OCI-LY3 (cell line): ENCODE measurements at regions not wholly inside any gene's neighbourhood (a gene's known extent, or its start where the extent isn't known, plus 50 kb on each side); places are given as distances from the start of the nearest gene placed in this dataset.

Source experiments
- H2AFZ ChIP-seq: fragments of 200-600, 300-600 bp; shearing (Covaris generic); 2 replicates; pipeline ENCODE4 v1.6.0; 2014; ENCODE audit warnings: antibody characterized with exemption, low read depth, low read length
- H3K27ac ChIP-seq: fragments of 200-600, 300-600 bp; sonication (generic); 2 replicates; pipeline ENCODE4 v1.5.1; 2014; ENCODE audit warnings: mild to moderate bottlenecking, low read length, moderate library complexity, mixed read lengths
- H3K27me3 ChIP-seq: fragments of 200-600, 300-600 bp; sonication (generic); 2 replicates; pipeline ENCODE4 v1.6.1; 2014; ENCODE audit warnings: low read depth, low read length, mixed read lengths
- H3K36me3 ChIP-seq: fragments of 200-600, 300-600 bp; sonication (generic); replicated peaks from 2 replicates; pipeline ENCODE3; 2014; ENCODE audit warnings: low read depth, low read length, mixed read lengths
- H3K4me1 ChIP-seq: fragments of 300-600, 200-600 bp; sonication (generic); 2 replicates; pipeline ENCODE4 v1.6.1; 2014; ENCODE audit warnings: low read length, mixed read lengths
- H3K4me2 ChIP-seq: fragments of 200-600, 300-600 bp; sonication (generic); 2 replicates; pipeline ENCODE4 v1.6.1; 2014; ENCODE audit warnings: low read length, mixed read lengths
- H3K4me3 ChIP-seq: fragments of 300-600, 200-600 bp; sonication (generic); 2 replicates; pipeline ENCODE4 v1.5.1; 2014; ENCODE audit warnings: antibody characterized with exemption, mild to moderate bottlenecking, low read length, moderate library complexity
- H3K79me2 ChIP-seq: fragments of 300-600, 200-600 bp; shearing (Covaris generic); 2 replicates; pipeline ENCODE4 v1.6.1; 2014; ENCODE audit warnings: mild to moderate bottlenecking, low read length, mixed read lengths
- H3K9ac ChIP-seq: fragments of 300-600, 200-600 bp; shearing (Covaris generic); 2 replicates; pipeline ENCODE4 v1.6.0; 2014; ENCODE audit warnings: mild to moderate bottlenecking, low read length, moderate library complexity
- H3K9me3 ChIP-seq: fragments of 200-600, 300-600 bp; shearing (Covaris generic); 2 replicates; pipeline ENCODE4 v1.6.1; 2014; ENCODE audit warnings: low read length, mixed read lengths; ENCODE audit not compliant: insufficient read depth
- H4K20me1 ChIP-seq: fragments of 200-600, 300-600 bp; sonication (generic); 2 replicates; pipeline ENCODE4 v1.6.1; 2016; ENCODE audit warnings: low read length, mixed read lengths; ENCODE audit not compliant: insufficient read depth
- EZH2phosphoT487 ChIP-seq: fragments of 200-600 bp; shearing (Covaris generic); IDR thresholded peaks from 2 replicates; pipeline ENCODE4 v1.6.1; 2018; ENCODE audit warnings: antibody characterized with exemption, mixed run types, low read depth
- TF ChIP-seq, protein P1 (sequence below): fragments of 200-600, 300-600 bp; sonication (generic); IDR thresholded peaks from 2 replicates; pipeline ENCODE4 v1.5.1; 2014; ENCODE audit warnings: antibody characterized with exemption, low read length, low read depth

DNA sequence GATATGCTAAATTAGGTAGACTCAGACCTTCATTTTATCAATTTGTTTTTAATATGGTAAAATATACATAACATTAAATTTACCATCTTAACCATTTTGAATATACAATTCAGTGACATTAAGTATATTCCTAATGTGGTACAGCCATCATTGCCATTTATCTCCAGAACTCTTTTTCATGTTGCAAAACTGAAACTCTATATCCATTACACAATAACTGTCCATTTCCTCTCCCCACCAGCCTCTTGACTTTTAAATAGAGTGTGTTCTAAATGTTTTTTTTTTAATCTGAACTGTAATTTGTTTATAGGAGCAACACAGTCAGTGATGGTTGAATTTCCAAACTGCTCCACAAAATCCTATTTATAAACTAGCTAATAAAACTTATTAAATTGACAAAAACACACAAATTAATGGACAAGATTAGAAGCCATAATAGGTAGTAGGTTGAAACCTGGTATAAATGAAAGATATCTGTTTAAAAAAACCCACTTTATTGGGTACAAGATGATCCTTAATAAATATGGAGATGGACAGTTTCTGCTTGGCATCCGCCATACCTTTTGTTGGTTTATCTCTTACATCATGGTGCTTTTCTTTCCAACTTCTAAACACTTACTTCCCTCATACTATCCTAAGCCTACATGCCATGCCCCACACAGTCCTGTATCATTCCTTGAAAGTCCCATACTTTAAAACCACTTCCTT, 142.4 kb downstream of the ZPLD1 start:
- no peaks in the 10 kb centered on the region for H3K27me3 ChIP-seq
- no peak overlapping the region for H3K27ac ChIP-seq
- H4K20me1 ChIP-seq, result no peaks in the 10 kb centered on the region
- no peaks in the 10 kb centered on the region for H3K36me3 ChIP-seq
- H3K79me2 ChIP-seq, result no peaks in the 10 kb centered on the region
- TF ChIP-seq, protein P1, sequence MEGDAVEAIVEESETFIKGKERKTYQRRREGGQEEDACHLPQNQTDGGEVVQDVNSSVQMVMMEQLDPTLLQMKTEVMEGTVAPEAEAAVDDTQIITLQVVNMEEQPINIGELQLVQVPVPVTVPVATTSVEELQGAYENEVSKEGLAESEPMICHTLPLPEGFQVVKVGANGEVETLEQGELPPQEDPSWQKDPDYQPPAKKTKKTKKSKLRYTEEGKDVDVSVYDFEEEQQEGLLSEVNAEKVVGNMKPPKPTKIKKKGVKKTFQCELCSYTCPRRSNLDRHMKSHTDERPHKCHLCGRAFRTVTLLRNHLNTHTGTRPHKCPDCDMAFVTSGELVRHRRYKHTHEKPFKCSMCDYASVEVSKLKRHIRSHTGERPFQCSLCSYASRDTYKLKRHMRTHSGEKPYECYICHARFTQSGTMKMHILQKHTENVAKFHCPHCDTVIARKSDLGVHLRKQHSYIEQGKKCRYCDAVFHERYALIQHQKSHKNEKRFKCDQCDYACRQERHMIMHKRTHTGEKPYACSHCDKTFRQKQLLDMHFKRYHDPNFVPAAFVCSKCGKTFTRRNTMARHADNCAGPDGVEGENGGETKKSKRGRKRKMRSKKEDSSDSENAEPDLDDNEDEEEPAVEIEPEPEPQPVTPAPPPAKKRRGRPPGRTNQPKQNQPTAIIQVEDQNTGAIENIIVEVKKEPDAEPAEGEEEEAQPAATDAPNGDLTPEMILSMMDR, result no peak
- no peak for TF ChIP-seq EZH2phosphoT487
- no peaks in the 10 kb centered on the region for H3K9me3 ChIP-seq
- no peak overlapping the region for H3K9ac ChIP-seq
- H3K4me1 ChIP-seq, result no peaks in the 10 kb centered on the region
- H2AFZ ChIP-seq, result no peak overlapping the region
- no peak overlapping the region for H3K4me2 ChIP-seq
- no peak overlapping the region for H3K4me3 ChIP-seq

DNA sequence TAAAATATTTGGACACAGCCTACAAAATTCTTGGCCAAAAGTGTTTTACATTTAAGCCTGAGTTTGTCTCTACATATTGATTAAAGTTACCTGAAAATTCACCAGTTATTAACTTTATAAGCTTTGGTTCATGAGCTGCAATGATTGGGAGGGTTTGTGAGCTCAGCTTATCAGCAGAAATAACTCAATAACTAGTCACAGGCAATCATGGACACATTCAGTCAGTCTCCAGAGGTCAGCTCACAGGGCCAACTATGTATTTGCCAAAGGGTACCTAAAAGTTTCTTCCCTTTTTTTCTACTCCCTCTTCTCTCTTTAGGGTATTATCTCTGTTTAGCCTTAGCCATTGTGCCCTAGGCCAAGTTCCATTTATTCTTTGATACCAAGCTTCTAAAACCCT, 145.9 kb downstream of the ZPLD1 start:
- Histone ChIP-seq H3K9ac (no peak overlapping the region), H4K20me1 (no peaks in the 10 kb centered on the region), H3K36me3 (no peaks in the 10 kb centered on the region), H3K9me3 (no peaks in the 10 kb centered on the region), H3K4me3 (no peak overlapping the region), H3K4me2 (no peak overlapping the region), H2AFZ (no peak overlapping the region), H3K4me1 (no peaks in the 10 kb centered on the region), H3K27ac (no peak overlapping the region), H3K79me2 (no peaks in the 10 kb centered on the region), H3K27me3 (no peaks in the 10 kb centered on the region)
- TF ChIP-seq EZH2phosphoT487, result no peak
- TF ChIP-seq, protein P1, result no peak

DNA sequence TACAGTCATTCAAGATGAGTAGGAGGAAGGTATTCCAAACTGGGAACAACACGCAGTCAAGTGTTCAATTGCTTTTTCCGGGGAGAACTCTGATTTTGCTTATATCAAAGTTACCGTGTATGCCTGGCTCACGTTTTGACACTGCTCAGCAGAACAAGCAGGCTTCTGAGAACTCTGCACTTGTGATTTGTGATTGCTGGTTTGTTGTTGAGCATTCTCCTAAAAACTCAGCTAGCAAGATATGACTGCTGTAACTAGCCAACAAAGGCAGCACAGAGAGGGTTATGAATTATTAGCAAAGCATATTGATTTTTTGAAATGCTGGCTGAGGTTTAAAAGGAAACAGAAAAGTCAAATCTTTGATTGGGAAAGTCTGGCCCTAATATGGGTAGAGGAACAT, 151.7 kb downstream of the ZPLD1 start:
- H3K9ac ChIP-seq, result no peak overlapping the region

DNA sequence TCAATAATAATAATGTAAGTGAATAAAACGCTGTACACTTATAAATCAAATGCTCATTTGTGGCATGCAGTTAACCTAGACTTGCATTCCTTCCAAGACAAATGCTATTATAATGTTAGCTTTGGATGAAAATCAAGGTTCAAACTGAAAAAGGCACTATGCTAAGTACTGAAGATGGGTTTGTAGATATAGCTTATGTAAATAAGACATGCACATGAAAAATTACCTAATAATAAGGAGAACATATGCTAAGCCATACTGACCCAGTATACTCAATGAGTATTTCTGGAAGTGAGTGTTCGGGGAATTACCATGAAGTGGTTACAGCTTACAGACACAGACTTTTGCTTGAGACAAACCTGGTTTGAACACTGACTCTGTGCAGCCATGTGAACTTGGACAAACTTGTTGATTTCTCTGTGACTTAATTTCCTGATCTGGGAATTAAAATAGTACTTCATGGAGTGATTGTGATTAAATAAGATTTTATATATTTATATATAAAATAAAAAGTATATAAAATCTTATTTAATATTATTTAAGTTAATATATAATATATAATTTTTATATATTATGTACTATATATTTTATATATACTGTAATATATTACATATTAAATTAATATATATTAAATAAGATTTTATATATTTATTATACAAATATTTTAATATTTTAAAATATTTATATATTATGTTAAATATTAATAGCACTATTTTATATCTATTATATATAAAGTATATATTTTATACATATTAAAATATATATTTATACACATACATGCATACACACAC, 159.2 kb downstream of the ZPLD1 start:
- no peak overlapping the region for H3K27ac ChIP-seq
- H3K4me1 ChIP-seq, result peaks cover 18% of the 10 kb centered on the region
- no peaks in the 10 kb centered on the region for H3K27me3 ChIP-seq
- no peak overlapping the region for H2AFZ ChIP-seq
- H3K4me3 ChIP-seq, result no peak overlapping the region
- TF ChIP-seq, protein P1, result no peak
- TF ChIP-seq EZH2phosphoT487, result no peak
- H3K9me3 ChIP-seq, result no peaks in the 10 kb centered on the region
- H3K4me2 ChIP-seq, result no peak overlapping the region
- no peaks in the 10 kb centered on the region for H4K20me1 ChIP-seq
- no peaks in the 10 kb centered on the region for H3K79me2 ChIP-seq
- no peaks in the 10 kb centered on the region for H3K36me3 ChIP-seq
- no peak overlapping the region for H3K9ac ChIP-seq

More for the DNA sequence above, 151.7 kb downstream of the ZPLD1 start:
- Histone ChIP-seq H3K79me2 (no peaks in the 10 kb centered on the region), H3K4me1 (peaks cover under 1% of the 10 kb centered on the region; the same call in 1 of the 2 replicates), H3K27me3 (no peaks in the 10 kb centered on the region), H3K36me3 (no peaks in the 10 kb centered on the region), H3K9me3 (no peaks in the 10 kb centered on the region), H3K4me3 (no peak overlapping the region), H4K20me1 (no peaks in the 10 kb centered on the region), H2AFZ (no peak overlapping the region), H3K27ac (no peak overlapping the region), H3K4me2 (no peak overlapping the region)
- TF ChIP-seq EZH2phosphoT487, result no peak
- TF ChIP-seq, protein P1, result no peak
